H54 (cell line): ENCODE measurements at regions not wholly inside any gene's neighbourhood (a gene's known extent, or its start where the extent isn't known, plus 50 kb on each side); places are given as distances from the start of the nearest gene placed in this dataset.
"Not testable (repeated sequence)": the region's sequence is repeated elsewhere in the genome, so short reads cannot be mapped to it uniquely, and the experiment has no call there.

ENCODE experiments used
- DNase-seq: peaks from one replicate; pipeline ENCODE4 v3.0.0; 2011; ENCODE audit warnings: low spot score, mixed read lengths; ENCODE audit not compliant: insufficient read length
- FAIRE-seq: peaks from 3 replicates; lab custom pipeline; 2011; peaks lifted over from hg19 to GRCh38; lab: Jason Lieb, UNC
- POLR2A ChIP-seq: IDR thresholded peaks from 2 replicates; pipeline ENCODE4 v1.6.1; 2011; ENCODE audit warnings: low read depth, mild to moderate bottlenecking, low read length

DNA sequence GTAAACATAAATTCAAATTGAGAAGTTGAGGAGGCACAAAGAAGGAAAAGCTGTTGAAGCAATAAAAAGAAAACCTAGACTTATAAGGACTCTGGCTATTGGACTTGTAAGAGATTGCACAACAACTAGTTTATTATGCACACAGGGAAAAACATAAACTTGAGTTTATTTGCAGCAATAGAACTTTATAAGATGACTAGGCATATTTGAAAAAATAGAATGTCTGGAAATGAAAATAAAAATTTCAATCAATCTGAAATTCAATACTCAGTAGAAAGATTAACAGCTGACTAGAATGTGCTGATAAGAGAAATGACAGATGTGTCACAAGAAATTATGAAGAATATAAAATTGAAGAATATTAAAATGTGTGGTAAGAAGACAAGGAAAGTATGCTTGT lies 505.4 kb upstream of the ZP4 start:
- DNase-seq (no peak), FAIRE-seq (no peak)
- TF ChIP-seq POLR2A = no peak

DNA sequence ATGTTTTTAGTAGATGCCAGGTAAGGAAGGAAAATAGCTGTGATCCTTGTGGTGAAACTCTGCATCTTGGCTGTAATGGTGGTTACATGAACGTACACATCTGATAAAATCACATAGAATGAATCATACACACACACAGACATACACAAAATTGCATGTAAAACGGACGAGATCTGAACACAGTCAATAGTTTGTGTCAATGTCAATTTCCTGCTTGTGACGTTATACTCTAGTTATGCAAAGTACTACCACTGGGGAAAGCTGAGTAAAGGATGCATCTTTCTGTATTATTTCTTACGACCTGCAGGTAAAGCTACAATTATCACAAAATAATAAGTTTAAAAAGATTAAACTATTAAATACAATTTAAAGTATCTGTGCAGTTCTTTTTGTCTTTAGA lies 493.7 kb upstream of the ZP4 start:
- FAIRE-seq = no peak
- no peak for TF ChIP-seq POLR2A
- no peak for DNase-seq

DNA sequence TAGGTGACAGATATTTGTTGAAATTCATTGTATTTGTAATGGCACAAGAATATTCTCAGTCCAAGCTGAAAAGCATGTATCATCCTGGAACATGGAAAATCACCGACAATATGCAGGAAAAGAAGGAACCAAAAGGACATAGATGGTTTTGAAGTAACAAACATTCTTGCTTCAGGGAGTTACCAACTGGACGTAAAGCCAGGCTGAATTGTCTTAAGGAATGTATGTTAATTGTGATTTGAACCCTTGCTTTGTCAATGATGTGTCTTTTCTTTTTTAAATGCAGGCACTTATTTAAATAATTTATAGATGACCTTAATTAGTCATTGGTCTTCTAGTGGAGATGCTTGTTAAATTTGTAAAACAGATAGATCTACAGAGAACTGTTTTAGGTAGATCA lies 489.4 kb upstream of the ZP4 start:
- FAIRE-seq (no peak), DNase-seq (no peak)
- TF ChIP-seq POLR2A = no peak

DNA sequence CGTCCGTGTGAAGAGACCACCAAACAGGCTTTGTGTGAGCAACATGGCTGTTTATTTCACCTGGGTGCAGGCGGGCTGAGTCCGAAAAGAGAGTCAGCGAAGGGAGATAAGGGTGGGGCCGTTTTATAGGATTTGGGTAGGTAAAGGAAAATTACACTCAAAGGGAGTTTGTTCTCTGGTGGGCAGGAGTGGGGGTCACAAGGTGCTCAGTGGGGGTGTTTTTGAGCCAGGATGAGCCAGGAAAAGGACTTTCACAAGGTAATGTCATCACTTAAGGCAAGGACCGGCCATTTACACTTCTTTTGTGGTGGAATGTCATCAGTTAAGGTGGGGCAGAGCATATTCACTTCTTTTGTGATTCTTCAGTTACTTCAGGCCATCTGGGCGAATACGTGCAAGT lies 488.7 kb upstream of the ZP4 start:
- not testable (repeated sequence) for DNase-seq, FAIRE-seq

DNA sequence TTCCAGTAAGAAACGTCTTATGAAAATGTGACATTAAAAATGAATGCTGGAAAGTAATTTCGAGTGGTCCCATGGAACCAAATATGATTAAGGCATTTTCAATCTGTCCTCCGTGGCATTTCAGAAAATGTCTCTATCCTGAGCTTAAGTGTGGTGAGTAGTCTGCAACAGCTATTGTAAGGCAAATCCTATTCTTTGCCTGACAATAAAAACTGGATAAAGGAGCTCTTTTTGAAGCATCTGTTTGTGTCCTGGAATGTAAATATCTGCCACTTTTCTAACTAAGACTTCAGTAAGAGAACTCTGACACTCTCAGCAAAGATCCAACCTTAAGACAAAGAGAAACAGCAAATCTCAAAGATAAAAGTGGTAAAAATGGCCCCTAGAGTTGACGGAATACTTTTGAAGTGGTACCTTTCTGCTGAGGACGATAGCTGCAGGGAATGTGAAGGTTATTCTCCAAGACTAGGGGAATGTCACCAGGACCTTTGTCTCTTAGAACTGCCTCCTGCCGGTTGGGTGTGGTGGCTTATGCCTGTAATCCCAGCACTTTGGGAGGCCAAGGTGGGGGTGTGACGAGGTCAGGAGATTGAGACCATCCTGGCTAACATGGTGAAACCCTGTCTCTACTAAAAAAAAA lies 486.7 kb upstream of the ZP4 start:
- no peak for FAIRE-seq
- TF ChIP-seq POLR2A = no peak
- no peak for DNase-seq

DNA sequence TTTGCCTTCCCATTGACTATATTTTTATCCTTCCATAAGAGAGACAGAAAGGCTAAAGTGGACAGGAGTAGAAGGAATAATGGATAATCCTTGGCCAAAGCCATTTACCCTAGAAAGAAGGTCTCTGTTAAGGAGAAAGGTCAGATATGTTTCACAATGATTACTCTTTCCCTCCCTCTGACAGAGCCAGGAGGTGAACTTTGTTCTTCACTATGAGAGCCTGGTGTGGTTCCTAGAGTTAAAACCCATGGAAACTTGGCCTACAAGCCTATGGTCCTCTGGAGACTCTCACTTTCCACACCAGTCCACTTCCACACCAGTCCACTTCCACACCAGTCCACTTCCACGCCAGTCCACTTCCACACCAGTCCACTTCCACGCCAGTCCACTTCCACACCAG lies 479.9 kb upstream of the ZP4 start:
- no peak for TF ChIP-seq POLR2A
- FAIRE-seq = no peak
- DNase-seq = no peak

DNA sequence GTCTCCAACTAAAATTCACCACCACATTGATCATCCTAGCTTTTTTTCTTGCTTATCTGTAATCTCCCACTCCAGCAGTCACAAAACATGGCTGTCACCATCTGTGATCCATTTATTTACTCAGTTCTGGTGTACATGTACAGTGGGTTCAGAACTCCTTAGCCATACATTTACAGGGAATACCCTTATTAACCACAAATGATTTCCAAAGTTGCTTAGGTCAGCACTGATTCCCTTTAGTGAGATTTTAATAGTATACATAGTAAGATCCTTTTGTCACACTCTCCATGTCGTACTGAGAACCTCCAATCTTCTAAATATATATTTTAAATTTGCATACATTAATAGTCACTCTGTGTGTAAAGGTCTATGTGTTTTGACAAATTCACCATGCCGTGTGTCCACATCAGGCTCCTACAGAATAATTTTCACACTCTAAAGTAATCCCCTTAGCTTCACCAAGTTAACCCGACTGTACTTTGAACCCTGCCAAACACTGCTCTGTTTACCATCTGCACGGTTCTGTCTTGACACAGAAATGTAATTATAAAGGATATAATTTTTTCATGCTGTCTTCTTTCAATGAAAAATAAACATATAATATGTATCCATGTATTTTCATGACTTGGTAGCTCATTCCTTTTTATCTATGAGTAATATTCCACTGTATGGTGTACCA lies 473.6 kb upstream of the ZP4 start:
- FAIRE-seq = no peak

DNA sequence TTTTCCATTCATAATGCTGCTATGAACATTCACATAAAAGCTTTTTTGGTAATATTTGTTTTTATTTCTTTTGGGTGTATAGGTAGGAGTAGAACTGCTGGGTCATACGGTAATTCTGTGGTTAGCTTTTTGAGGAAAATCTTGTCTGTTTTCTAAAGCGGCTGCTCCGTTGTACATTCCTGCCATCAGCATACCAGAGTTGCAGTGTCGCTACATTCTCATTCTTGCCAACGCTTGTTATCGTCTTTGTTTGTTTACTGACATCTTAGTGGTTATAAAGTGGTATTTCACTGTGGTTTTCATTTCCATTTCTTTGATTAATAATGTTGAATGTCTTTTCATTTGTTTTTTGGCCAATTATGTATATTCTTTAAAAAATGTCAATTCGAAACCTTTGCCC lies 469.8 kb upstream of the ZP4 start:
- no peak for TF ChIP-seq POLR2A
- no peak for DNase-seq
- FAIRE-seq = no peak

More for the DNA sequence above, 473.6 kb upstream of the ZP4 start:
- no peak for DNase-seq
- TF ChIP-seq POLR2A = no peak

DNA sequence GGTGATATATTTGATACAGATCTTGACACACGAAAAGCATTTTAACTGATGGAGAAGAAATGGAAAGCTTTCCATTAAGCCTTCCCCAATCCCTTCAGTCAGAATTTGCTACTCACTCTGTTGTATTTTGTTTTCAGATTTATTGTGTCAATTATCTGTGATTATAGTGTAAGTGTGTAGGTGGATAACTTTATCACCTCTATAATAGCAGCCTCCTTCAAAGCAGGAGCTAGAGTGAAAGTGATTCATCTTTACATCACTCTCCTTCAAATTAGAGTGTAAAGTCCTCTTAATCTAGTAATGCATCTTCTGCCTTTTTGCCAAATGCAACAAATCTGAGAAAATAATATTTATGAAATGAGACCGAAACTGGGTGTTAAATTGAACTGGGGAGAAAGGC lies 459.7 kb upstream of the ZP4 start:
- TF ChIP-seq POLR2A = no peak
- FAIRE-seq = no peak
- DNase-seq = no peak

DNA sequence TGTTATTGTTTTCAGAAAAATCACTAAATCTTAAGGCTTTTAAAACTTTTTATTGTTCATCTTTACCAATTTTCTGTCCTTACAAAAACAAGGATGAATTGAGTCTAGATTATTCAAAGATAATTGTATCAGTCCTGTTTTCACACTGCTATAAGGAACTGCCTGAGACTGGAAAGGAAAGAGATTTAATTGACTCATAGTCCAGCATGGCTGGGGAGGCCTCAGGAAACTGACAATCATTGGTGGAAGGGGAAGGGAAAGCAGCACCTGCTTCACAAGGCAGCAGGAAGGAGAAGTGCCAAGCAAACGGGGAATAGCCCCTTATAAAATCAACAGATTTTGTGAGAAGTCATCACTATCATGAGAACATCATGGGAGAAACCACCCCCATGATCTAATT lies 455.6 kb upstream of the ZP4 start:
- DNase-seq = no peak
- FAIRE-seq = no peak
- no peak for TF ChIP-seq POLR2A

DNA sequence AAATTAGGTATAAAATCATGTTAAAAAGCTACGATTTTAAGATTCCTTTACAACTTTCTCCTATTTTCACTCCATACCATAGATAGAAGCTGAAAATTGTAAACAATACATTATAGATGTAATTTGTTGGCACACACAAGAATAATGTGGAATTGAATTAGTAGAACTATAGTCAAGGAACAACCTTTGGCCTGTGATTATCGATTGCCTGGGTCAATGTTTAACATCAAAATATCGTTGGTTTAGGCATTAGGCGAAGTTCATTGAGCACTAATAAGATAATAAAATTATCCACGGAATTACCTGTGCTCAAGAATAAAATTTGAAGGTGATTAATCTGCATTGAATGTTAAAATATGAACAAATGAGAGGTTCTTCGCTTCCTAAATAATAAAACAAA lies 455.1 kb upstream of the ZP4 start:
- FAIRE-seq (no peak), DNase-seq (no peak)
- TF ChIP-seq POLR2A = no peak

DNA sequence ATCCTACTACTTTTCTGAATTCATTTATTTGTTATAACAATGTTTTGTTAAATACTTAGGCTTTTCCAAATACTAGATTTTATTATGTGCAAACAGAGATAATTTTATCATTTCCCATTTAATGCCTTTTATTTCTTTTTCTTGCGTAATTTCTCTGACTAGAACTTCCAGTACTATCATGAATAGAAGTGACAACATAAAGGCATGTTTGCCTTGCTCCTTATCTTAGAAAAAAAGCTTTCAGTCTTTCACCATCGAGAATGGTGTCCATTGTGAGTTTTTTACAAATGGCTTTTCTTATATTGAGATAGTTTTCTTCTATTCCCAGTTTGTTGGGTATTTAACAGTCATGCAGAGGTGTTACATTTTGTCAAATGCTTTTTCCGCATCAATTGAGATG lies 453.1 kb upstream of the ZP4 start:
- TF ChIP-seq POLR2A = no peak
- no peak for FAIRE-seq
- DNase-seq = no peak

DNA sequence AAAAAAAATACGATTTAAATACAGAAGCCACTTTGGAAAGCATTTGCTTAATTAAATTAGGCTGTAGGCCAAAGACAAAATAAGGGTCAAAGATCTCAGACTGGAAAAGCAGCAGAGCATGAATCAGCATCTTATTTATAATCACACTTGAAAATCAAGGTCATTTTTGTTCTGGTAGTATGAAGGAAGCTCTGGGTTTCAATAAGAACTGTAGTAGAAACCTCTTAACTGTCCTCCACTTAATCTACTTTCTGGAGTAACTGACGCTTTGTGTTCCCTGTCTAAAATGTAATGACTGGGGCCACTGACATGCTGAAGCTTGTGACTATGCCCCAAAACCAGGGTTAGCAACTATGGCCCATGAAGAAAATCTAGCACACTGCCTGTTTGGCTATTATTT lies 450.7 kb upstream of the ZP4 start:
- TF ChIP-seq POLR2A = no peak
- DNase-seq (no peak), FAIRE-seq (no peak)

DNA sequence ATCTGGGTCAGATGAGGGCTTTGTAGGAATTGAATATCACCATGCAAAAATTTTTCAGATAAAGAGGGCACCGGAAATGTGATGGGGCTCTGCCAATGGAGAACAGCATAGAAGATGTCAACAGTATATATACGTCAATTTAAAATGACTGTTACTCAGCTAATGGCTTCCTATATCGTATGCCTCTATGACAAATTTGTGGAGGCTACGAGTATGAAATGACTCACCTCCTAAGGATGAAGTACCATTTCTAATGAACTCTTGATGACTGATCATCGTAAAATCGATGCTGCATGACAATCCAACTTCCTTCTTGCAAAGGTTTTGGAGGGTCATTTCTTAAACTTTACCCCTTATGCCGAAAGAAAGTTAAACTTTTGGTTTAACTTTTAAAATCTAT lies 450.3 kb upstream of the ZP4 start:
- DNase-seq (no peak), FAIRE-seq (no peak)
- TF ChIP-seq POLR2A = no peak

DNA sequence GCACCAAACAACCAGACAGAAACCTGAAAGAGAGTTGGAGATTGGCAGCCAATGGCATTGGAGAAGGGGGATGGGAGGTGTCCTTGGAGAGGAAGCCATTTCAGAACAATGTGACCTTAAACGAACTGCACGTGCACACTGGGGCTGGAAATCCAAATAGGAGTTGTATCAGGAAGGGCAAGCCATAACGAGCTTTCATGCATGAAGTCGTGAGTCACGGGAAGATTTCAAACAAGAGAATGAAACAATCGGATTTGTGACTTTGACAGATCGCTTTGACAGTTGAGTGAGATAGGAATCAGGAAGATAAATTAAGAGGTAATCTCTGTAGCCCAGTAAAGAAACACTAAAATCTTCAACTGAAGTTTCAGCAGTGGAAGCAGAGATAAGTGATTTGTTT lies 445.8 kb upstream of the ZP4 start:
- TF ChIP-seq POLR2A = no peak
- FAIRE-seq (no peak), DNase-seq (no peak)
